Stimulated activated memory B cell treated with anti-CD40 and anti-IgM and Interleukin-4, amounts not matched to agents 10 μg/mL and 1 μg/mL and 100 μg/mL, for 72 hours (primary cell): ENCODE measurements at regions not wholly inside any gene's neighbourhood (a gene's known extent, or its start where the extent isn't known, plus 50 kb on each side); places are given as distances from the start of the nearest gene placed in this dataset.
"Not testable (repeated sequence)": the region's sequence is repeated elsewhere in the genome, so short reads cannot be mapped to it uniquely, and the experiment has no call there.

Experiments
- ATAC-seq: fragments of 150-1000 bp; cut with Tn5 transposase; 2 replicates; pipeline ENCODE4 v1.10.0; 2021
- H3K27ac Mint-ChIP-seq: one replicate; pipeline ENCODE4 v1.8.0; 2022; ENCODE audit warnings: mild to moderate bottlenecking, mixed read lengths
- H3K27me3 Mint-ChIP-seq: one replicate; pipeline ENCODE4 v1.8.0; 2022; ENCODE audit warnings: mixed read lengths
- H3K36me3 Mint-ChIP-seq: one replicate; pipeline ENCODE4 v1.8.0; 2022; ENCODE audit warnings: mixed read lengths
- H3K4me1 Mint-ChIP-seq: one replicate; pipeline ENCODE4 v1.8.0; 2022; ENCODE audit warnings: mixed read lengths
- H3K4me3 Mint-ChIP-seq: one replicate; pipeline ENCODE4 v1.8.0; 2022; ENCODE audit warnings: mild to moderate bottlenecking, moderate library complexity, mixed read lengths
- H3K9me3 Mint-ChIP-seq: one replicate; pipeline ENCODE4 v1.8.0; 2022; ENCODE audit warnings: mixed read lengths

DNA sequence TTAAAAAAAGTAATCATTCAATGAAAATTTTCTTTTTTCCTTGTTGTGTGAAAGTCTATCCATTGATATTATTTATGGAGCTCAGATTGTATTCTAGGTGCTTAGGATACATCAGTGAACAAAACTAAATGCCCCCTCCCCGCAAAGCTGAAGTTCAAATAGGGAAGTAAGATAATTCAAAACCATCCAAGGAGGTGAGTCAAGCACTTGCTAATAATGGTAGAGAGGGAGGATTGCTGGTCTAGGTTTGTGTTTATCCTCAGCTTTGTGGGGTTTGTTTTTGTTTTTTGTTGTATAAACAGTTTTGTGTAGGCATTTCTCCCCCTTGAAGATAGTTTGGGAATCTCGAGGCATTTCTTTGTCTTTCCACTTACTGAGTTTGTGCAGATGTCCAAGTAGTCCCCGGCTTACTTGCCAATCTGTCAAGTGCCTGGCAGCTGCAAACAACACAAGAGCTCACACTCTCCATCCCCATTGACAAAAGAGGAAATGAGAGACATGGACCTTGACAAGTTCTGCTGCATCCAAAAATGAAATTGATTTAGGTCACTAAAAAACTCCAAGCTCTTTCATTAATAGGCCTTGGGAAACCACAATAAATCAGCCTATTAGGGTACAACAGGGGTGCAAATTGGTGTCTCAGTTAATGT is 575.8 kb upstream of the TBL1XR1 start:
- Mint-ChIP-seq H3K4me3 (no peak overlapping the region), H3K36me3 (no peaks in the 10 kb centered on the region), H3K27me3 (no peaks in the 10 kb centered on the region), H3K27ac (peak overlapping the region; percentile 61), H3K9me3 (peaks cover 5% of the 10 kb centered on the region), H3K4me1 (peaks cover 16% of the 10 kb centered on the region)
- ATAC-seq: peak; percentile 80

DNA sequence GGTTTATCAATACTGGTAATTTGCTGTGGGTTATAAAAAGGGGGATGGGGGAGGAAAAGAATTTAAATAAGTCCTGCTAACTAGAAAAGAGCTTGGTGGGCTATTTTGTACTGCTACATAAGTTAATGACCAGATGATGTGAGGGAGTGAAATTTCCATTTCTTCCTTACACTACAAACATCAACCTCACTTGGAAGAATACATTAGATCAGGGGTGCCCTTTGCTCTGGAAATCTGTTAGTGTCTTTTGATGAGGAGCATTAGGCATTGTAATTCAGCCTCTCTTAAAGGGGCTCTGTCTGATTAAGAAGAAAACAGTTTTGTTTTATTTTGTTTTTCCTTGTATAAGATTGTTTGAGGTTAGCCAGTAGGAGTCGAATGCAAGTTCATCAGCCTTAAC is 576.4 kb upstream of the TBL1XR1 start:
- Mint-ChIP-seq H3K4me3 (no peak overlapping the region), H3K36me3 (no peaks in the 10 kb centered on the region), H3K4me1 (peaks cover 23% of the 10 kb centered on the region), H3K27ac (peak overlapping the region; percentile 61), H3K9me3 (peaks cover 4% of the 10 kb centered on the region), H3K27me3 (no peaks in the 10 kb centered on the region)
- ATAC-seq: no peak

DNA sequence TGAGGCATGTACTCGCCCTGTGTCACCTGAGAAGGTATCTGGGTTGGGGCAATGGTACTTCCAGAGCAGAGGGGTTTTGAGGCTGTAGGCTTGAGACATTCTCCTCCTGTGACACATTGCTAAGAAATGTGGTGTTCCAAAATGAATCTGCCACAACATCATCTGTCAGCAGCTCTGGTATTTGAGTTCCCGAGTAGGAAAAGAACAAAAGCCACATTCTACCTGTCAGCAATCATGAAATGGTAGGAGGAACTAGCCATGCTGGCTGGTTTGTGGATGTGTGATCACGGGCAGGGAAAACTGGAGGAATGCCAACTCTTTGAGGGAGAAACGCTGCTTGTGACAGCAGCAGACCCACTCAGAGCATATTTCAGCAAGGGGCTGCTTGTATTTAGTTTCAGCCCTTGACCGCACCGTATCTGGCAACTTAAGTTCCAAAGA is 579.4 kb upstream of the TBL1XR1 start:
- Mint-ChIP-seq H3K4me1 (peaks cover 25% of the 10 kb centered on the region), H3K9me3 (no peaks in the 10 kb centered on the region), H3K27me3 (no peaks in the 10 kb centered on the region), H3K36me3 (no peaks in the 10 kb centered on the region), H3K4me3 (no peak overlapping the region), H3K27ac (no peak overlapping the region)
- no peak for ATAC-seq

DNA sequence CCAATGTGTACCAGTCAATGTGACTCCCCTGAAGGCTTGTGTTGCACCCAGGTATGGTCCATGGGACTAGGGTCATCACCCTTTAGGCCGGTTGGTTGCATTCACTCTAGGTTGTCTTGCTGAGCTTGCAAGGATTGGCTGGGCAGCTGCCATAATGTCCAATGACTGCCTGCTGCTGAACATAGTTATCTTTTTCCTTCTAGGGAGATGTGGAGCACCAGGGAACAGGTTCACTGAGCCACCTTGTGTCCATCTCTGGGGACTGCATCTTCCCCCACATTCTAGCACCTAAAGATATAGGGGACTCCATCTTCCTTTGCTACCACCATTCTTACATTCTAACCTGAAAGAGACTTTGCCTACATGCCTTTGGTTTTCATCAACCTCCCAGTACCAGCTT is 580.4 kb upstream of the TBL1XR1 start:
- H3K36me3 Mint-ChIP-seq: no peaks in the 10 kb centered on the region
- no peaks in the 10 kb centered on the region for H3K9me3 Mint-ChIP-seq
- peaks cover 24% of the 10 kb centered on the region for H3K4me1 Mint-ChIP-seq
- no peaks in the 10 kb centered on the region for H3K27me3 Mint-ChIP-seq
- H3K27ac Mint-ChIP-seq: no peak overlapping the region
- no peak overlapping the region for H3K4me3 Mint-ChIP-seq
- peak; percentile 68 for ATAC-seq

DNA sequence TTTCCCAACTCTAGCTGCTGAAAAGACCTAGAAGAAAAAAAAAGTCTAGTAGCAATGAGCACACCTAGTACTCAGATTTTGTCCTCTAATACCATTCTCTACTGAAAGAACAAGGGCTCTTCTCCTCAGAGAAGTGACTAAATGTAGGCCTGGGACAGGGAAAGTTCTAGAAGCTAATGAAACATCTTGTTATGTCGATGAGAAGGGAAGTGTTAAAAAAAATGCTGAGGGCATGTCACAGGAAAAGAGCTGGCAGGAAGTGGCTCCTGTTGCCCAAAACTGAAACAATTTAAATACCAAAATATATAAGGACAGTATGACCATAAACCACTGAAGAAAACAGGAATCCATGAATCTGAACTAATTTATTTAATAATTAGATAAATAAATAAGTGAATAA is 581.4 kb upstream of the TBL1XR1 start:
- Mint-ChIP-seq H3K27me3 (no peaks in the 10 kb centered on the region), H3K4me3 (no peak overlapping the region), H3K27ac (no peak overlapping the region), H3K36me3 (no peaks in the 10 kb centered on the region), H3K9me3 (no peaks in the 10 kb centered on the region), H3K4me1 (peaks cover 14% of the 10 kb centered on the region)
- no peak for ATAC-seq

DNA sequence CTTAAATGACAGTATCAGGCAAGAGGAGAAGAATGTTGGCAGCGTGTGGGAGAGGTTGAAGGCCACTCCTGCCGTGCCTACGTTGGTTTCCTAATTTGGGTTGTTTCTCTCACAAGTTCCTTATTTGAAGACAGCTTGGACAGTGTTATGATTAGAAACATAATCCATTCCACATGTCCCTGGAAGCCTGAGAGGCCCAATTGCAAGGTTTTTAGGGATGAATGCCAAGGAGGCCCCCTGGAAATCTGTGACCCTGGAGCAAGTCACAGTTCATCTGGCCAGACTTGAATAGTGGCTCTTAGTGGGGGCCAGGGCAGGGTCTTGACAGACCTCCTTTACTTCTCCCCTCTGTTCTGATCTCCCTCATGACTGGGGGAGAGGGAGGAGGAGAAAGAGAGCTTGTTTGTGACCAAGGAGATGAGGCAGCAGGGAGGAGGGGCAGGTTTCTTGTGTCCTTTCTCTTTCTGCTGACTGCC is 584.4 kb upstream of the TBL1XR1 start:
- no peaks in the 10 kb centered on the region for H3K36me3 Mint-ChIP-seq
- H3K4me1 Mint-ChIP-seq: peaks cover 12% of the 10 kb centered on the region
- H3K27me3 Mint-ChIP-seq: no peaks in the 10 kb centered on the region
- peak overlapping the region; percentile 42 for H3K27ac Mint-ChIP-seq
- no peaks in the 10 kb centered on the region for H3K9me3 Mint-ChIP-seq
- no peak overlapping the region for H3K4me3 Mint-ChIP-seq
- no peak for ATAC-seq

DNA sequence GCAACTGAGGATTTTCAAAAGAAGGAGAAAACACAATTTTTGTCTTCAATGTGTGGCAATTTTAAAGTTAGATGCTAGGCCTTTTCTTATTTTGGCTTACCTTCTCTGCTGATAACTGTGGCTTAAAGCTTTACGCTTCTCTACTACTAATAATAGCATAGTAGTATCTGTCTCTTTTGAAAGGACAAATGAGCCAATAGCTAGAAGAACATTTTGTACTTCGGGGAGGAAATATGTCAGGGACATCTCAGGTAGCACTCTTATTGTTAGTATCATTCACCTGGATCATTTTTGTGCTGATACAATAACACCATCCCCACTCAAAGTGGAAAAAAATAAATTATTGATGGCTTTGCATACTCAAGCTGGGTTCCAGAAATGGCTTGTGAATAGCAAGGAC is 586.1 kb upstream of the TBL1XR1 start:
- H3K27me3 Mint-ChIP-seq: no peaks in the 10 kb centered on the region
- no peaks in the 10 kb centered on the region for H3K36me3 Mint-ChIP-seq
- no peaks in the 10 kb centered on the region for H3K9me3 Mint-ChIP-seq

DNA sequence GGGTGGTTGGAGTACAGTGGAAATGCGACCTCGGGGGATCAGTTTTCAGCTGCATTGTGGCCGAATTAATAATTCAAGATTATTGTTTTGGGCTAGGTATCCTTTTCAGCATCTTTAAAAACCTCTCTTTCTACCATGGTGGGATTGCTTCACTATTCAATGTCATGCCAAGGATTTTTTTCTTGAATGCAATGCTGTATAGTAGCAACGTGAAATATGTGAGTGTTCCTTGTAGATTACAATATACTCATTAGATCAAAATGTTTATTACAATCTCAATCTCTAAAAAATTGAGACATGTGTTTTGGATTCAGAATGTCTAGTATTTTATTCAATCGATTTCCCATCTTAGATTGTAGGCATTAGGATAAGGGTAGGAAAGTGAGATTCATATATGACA is 586.5 kb upstream of the TBL1XR1 start:
- H3K27me3 Mint-ChIP-seq: no peaks in the 10 kb centered on the region
- no peaks in the 10 kb centered on the region for H3K9me3 Mint-ChIP-seq
- no peak overlapping the region for H3K4me3 Mint-ChIP-seq
- H3K36me3 Mint-ChIP-seq: no peaks in the 10 kb centered on the region
- ATAC-seq: no peak
- H3K27ac Mint-ChIP-seq: no peak overlapping the region
- peaks cover 12% of the 10 kb centered on the region for H3K4me1 Mint-ChIP-seq

More for the DNA sequence above, 586.1 kb upstream of the TBL1XR1 start:
- Mint-ChIP-seq H3K4me1 (peaks cover 16% of the 10 kb centered on the region), H3K27ac (no peak overlapping the region), H3K4me3 (no peak overlapping the region)
- ATAC-seq: no peak

DNA sequence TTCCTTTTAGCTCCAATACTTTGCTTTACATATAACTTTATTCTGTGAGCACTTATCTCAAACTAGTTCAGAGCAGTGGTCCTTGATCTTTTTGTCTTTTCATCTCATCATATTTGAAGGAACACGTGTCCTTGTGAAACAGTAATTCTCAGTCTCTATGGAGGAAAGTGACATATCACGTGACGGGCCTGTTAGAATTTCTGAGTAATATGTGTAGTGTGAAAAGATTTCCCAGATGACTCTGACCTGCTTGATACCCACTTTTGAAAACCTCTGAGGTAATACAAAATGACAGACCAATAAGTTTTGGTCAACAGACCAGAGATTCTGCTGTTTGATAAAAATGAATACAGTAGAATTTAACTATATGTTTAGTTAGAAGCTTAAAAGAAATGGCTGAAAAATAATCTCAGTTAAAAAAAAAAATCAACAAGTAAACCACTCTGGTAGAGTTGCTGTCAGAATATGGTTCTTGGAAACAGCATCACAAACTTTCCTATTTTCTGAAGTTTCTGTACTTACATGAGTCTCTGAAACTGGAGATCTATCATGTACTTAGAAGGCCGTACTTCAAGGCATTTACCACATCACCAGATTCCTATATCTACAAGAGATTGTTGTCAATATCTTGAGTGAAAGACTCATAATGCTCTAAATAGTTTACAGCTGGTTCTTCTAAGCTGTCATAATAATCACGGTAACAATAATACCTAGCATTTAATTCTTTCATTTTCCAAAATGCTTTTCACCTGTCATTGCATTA is 590.2 kb upstream of the TBL1XR1 start:
- Mint-ChIP-seq H3K27ac (no peak overlapping the region), H3K36me3 (no peaks in the 10 kb centered on the region)
- ATAC-seq: peak; percentile 76

DNA sequence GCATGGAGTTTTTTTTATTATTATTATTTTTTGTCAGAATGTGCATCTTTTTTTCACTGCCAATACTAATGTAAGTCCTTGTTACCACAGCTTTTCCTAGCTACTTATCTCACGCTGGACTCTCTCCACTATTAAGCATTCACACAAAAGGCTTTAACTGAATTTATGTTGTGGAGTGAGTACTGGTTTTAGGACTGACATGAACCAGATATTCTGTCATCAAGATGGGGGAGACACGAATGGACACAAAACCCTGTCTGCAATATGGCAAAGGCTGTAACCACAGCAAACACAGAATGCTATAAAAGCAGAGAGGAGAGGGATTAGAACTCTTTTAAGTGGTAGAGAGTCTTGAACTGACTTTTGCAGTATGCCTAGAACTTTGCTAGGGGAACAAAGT is 592.2 kb upstream of the TBL1XR1 start:
- no peaks in the 10 kb centered on the region for H3K36me3 Mint-ChIP-seq
- H3K27ac Mint-ChIP-seq: no peak overlapping the region
- ATAC-seq: no peak
- H3K27me3 Mint-ChIP-seq: peaks cover under 1% of the 10 kb centered on the region
- H3K4me3 Mint-ChIP-seq: no peak overlapping the region
- peaks cover 10% of the 10 kb centered on the region for H3K4me1 Mint-ChIP-seq
- H3K9me3 Mint-ChIP-seq: no peaks in the 10 kb centered on the region

More for the DNA sequence above, 590.2 kb upstream of the TBL1XR1 start:
- Mint-ChIP-seq H3K27me3 (no peaks in the 10 kb centered on the region), H3K9me3 (no peaks in the 10 kb centered on the region), H3K4me3 (no peak overlapping the region), H3K4me1 (peaks cover 10% of the 10 kb centered on the region)

DNA sequence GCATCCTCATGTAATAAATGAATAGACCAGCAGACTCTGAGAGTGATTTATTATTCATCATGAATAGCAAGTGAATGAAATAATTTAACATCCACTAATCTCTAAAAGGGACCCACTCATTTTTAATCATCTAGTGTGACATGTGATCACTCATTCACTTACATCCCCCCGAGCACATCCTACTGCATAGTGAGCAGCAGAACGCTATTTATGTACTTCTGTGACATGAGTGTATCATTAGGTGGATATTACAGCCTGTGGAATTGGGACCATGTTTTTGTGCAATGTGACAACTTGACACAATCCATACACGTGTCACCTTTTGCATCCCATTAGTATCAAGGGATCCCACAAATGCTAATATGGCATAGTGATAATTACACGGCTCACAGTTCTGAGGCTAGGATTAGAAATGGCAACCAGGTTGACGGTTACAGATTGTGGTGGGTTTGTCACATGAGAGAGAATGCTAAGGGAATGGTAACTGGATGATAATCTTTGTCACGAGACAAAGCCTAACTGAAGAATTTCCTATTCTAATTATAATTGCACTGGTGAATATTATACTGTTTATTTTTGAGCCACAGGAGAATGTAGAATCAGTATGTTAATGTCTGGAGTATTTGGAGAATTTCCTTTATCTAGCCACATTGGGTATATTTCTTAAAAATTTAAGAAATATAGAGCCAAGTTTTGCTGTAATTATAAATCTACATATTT is 595.2 kb upstream of the TBL1XR1 start:
- peaks cover 8% of the 10 kb centered on the region for H3K27me3 Mint-ChIP-seq
- no peaks in the 10 kb centered on the region for H3K36me3 Mint-ChIP-seq
- no peak overlapping the region for H3K4me3 Mint-ChIP-seq
- H3K9me3 Mint-ChIP-seq: no peaks in the 10 kb centered on the region
- no peak for ATAC-seq
- no peak overlapping the region for H3K27ac Mint-ChIP-seq
- peaks cover 24% of the 10 kb centered on the region for H3K4me1 Mint-ChIP-seq

DNA sequence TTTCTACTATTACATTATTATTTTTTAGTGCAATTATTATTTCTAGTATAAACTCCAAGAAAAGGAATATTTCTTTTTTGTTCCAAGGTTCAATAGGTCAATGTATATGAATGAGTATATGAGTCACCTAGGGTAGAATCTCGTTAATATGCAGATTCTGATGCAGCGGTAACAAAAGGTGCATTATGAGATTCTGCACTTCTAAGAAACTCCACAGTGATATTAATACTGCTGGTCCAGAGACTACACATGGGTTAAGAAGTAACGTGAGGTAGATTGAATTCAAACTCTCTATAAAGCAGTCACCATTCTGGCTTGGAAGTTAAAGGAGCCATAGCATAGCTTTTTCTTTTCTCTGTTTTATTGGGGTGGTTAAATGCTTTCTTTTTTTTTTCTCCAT is 596.2 kb upstream of the TBL1XR1 start:
- H3K36me3 Mint-ChIP-seq: no peaks in the 10 kb centered on the region
- H3K4me1 Mint-ChIP-seq: peaks cover 19% of the 10 kb centered on the region
- ATAC-seq: no peak
- H3K27ac Mint-ChIP-seq: no peak overlapping the region
- H3K9me3 Mint-ChIP-seq: no peaks in the 10 kb centered on the region
- no peak overlapping the region for H3K4me3 Mint-ChIP-seq
- H3K27me3 Mint-ChIP-seq: peaks cover 8% of the 10 kb centered on the region

DNA sequence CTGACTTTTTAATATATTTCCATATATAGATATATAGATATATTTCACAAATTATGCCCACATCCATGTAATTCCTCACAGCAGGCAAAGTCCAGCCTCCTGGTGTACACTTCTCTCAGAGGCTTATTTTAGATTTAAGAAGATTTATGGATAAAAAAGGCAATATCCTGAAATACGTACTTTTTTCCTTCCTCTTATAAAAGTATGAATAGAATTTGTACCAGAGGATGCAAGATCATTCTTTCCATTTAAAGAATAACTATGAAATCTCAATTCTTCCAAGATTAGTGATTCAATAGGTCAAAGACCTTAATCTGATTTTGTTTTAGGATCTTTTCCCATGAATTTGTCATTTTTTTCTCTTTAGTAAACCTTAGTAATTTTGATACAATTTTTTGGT is 597.9 kb upstream of the TBL1XR1 start:
- peaks cover 19% of the 10 kb centered on the region for H3K4me1 Mint-ChIP-seq
- ATAC-seq: no peak
- peaks cover 8% of the 10 kb centered on the region for H3K27me3 Mint-ChIP-seq
- no peak overlapping the region for H3K27ac Mint-ChIP-seq
- H3K36me3 Mint-ChIP-seq: no peaks in the 10 kb centered on the region
- no peaks in the 10 kb centered on the region for H3K9me3 Mint-ChIP-seq
- no peak overlapping the region for H3K4me3 Mint-ChIP-seq

DNA sequence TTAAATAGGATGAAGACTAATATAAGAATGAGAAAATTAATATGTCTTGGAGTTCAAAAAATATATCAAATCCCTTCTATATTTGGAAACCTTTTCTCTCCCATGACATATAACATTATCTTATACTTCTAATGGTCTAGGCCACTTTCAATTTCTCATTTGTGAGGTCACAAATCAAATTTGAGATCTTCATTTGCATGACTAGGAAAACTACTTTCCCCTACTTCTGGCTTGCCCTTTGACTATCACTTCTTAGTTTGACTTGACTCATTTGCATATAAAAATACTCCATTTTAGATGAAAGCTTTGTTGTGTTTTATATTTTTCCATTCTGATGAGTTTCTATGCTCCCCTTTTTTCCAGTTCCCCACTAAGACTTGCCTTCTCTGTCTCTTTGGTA is 598.6 kb upstream of the TBL1XR1 start:
- ATAC-seq: no peak
- Mint-ChIP-seq H3K36me3 (no peaks in the 10 kb centered on the region), H3K27ac (peak overlapping the region; percentile 38), H3K4me1 (peaks cover 19% of the 10 kb centered on the region), H3K9me3 (no peaks in the 10 kb centered on the region), H3K27me3 (peaks cover 8% of the 10 kb centered on the region), H3K4me3 (no peak overlapping the region)

DNA sequence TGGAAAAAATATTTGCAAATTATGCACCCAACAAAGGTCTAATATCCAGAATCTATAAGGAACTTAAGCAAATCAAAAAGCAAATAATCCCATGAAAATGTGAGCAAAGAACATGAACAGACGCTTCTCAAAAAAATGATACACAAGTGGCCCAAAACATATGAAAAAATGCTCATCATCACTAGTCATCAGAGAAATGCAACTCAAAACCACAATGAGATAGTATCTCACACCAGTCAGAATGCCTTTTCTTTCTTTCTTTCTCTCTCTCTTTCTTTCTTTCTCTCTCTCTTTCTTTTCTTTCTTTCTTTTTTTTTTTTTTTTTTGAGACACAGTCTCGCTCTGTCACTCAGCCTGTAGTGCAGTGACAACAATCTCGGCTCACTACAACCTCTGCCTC is 602.9 kb upstream of the TBL1XR1 start:
- not testable (repeated sequence) for H3K9me3 Mint-ChIP-seq, H3K36me3 Mint-ChIP-seq, H3K27me3 Mint-ChIP-seq, H3K27ac Mint-ChIP-seq, ATAC-seq, H3K4me3 Mint-ChIP-seq
- peaks cover 13% of the 10 kb centered on the region for H3K4me1 Mint-ChIP-seq
